ENCODE measurements at regions not wholly inside any gene's neighbourhood (a gene's known extent, or its start where the extent isn't known, plus 50 kb on each side); places are given as distances from the start of the nearest gene placed in this dataset.

DNA sequence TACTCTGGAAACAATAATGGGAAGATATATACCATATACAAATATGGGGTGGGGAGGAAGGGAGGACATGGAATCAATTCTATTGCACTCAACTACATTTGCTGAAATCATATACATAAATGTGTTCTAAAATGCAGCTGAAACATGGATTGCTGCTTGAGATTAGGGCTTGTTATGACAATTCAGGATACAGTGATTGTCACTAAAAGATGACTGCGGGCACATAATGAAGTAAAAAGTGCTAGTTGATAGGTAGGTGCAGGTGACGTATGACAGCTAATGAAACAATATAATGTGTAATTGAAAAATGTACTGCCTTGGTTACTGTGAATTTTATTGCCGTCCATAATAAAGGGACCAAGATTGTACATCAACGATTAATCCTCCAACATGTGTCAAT, 1062.1 kb upstream of the FANCL start:
- TF ChIP-seq, protein P1, sequence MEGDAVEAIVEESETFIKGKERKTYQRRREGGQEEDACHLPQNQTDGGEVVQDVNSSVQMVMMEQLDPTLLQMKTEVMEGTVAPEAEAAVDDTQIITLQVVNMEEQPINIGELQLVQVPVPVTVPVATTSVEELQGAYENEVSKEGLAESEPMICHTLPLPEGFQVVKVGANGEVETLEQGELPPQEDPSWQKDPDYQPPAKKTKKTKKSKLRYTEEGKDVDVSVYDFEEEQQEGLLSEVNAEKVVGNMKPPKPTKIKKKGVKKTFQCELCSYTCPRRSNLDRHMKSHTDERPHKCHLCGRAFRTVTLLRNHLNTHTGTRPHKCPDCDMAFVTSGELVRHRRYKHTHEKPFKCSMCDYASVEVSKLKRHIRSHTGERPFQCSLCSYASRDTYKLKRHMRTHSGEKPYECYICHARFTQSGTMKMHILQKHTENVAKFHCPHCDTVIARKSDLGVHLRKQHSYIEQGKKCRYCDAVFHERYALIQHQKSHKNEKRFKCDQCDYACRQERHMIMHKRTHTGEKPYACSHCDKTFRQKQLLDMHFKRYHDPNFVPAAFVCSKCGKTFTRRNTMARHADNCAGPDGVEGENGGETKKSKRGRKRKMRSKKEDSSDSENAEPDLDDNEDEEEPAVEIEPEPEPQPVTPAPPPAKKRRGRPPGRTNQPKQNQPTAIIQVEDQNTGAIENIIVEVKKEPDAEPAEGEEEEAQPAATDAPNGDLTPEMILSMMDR (conservative IDR thresholded peaks at IDR 0.05), result no peak
- TF ChIP-seq EZH2 (IDR thresholded peaks at IDR 0.05; ENCODE audit: low read depth), result no peak

All from PC-9 (cell line).